ENCODE measurements at regions not wholly inside any gene's neighbourhood (a gene's known extent, or its start where the extent isn't known, plus 50 kb on each side); places are given as distances from the start of the nearest gene placed in this dataset.
"Not testable (repeated sequence)": the region's sequence is repeated elsewhere in the genome, so short reads cannot be mapped to it uniquely, and the experiment has no call there.

GRCh38 chr2:175805442-175806124 lies 196.5 kb downstream of the LNPK start:
- Histone ChIP-seq H3K4me2 (ENCODE audit: low read length) (no peak overlapping the region), H3K27me3 (ENCODE audit: insufficient read depth, low read length) (no peaks in the 10 kb centered on the region), H3F3A (ENCODE audit: insufficient read depth, low read length) (no peaks in the 10 kb centered on the region), H3K36me3 (ENCODE audit: insufficient read depth, low read length) (no peaks in the 10 kb centered on the region), H3K9me2 (ENCODE audit: low read depth, low read length) (no peaks in the 10 kb centered on the region), H4K20me1 (ENCODE audit: insufficient read depth, low read length) (no peaks in the 10 kb centered on the region), H3K4me3 (ENCODE audit: low read depth, low read length, poor library complexity, severe bottlenecking) (no peak overlapping the region), H3K27ac (ENCODE audit: low read depth, low read length, poor library complexity, severe bottlenecking) (no peak overlapping the region), H2AFZ (ENCODE audit: low read length) (no peak overlapping the region), H3K79me2 (ENCODE audit: insufficient read depth, low read length) (no peaks in the 10 kb centered on the region), H3K4me1 (ENCODE audit: insufficient read depth, low read length, severe bottlenecking) (no peaks in the 10 kb centered on the region), H3K9me3 (ENCODE audit: low read length) (no peaks in the 10 kb centered on the region), H3K9ac (ENCODE audit: low read length) (no peak overlapping the region)
- TF ChIP-seq CTCF (IDR thresholded peaks at IDR 0.05; ENCODE audit: low read length) = no peak

GRCh38 chr2:175804122-175804521 lies 197.9 kb downstream of the LNPK start:
- Histone ChIP-seq H3K79me2 (ENCODE audit: insufficient read depth, low read length) (no peaks in the 10 kb centered on the region), H3K4me3 (ENCODE audit: low read depth, low read length, poor library complexity, severe bottlenecking) (no peak overlapping the region), H3K36me3 (ENCODE audit: insufficient read depth, low read length) (no peaks in the 10 kb centered on the region), H4K20me1 (ENCODE audit: insufficient read depth, low read length) (no peaks in the 10 kb centered on the region), H3K4me2 (ENCODE audit: low read length) (no peak overlapping the region), H3K4me1 (ENCODE audit: insufficient read depth, low read length, severe bottlenecking) (no peaks in the 10 kb centered on the region), H3K27me3 (ENCODE audit: insufficient read depth, low read length) (no peaks in the 10 kb centered on the region), H3K27ac (ENCODE audit: low read depth, low read length, poor library complexity, severe bottlenecking) (no peak overlapping the region), H3K9me3 (ENCODE audit: low read length) (no peaks in the 10 kb centered on the region), H2AFZ (ENCODE audit: low read length) (no peak overlapping the region), H3K9ac (ENCODE audit: low read length) (no peak overlapping the region), H3F3A (ENCODE audit: insufficient read depth, low read length) (no peaks in the 10 kb centered on the region), H3K9me2 (ENCODE audit: low read depth, low read length) (no peaks in the 10 kb centered on the region)
- no peak for TF ChIP-seq EZH2 (IDR thresholded peaks at IDR 0.05; ENCODE audit: borderline replicate concordance, low read length)
- no peak for TF ChIP-seq CTCF (IDR thresholded peaks at IDR 0.05; ENCODE audit: low read length)

GRCh38 chr2:175796422-175796821 lies 205.6 kb downstream of the LNPK start:
- H3K27me3 ChIP-seq (ENCODE audit: insufficient read depth, low read length); H3K4me1 ChIP-seq (ENCODE audit: insufficient read depth, low read length, severe bottlenecking); H3K79me2 ChIP-seq (ENCODE audit: insufficient read depth, low read length); H2AFZ ChIP-seq (ENCODE audit: low read length); H3K36me3 ChIP-seq (ENCODE audit: insufficient read depth, low read length); H3K9ac ChIP-seq (ENCODE audit: low read length); H3K27ac ChIP-seq (ENCODE audit: low read depth, low read length, poor library complexity, severe bottlenecking); H3K4me2 ChIP-seq (ENCODE audit: low read length); H3K9me3 ChIP-seq (ENCODE audit: low read length); H3K9me2 ChIP-seq (ENCODE audit: low read depth, low read length); H3K4me3 ChIP-seq (ENCODE audit: low read depth, low read length, poor library complexity, severe bottlenecking); H4K20me1 ChIP-seq (ENCODE audit: insufficient read depth, low read length); H3F3A ChIP-seq (ENCODE audit: insufficient read depth, low read length): not testable (repeated sequence)

GRCh38 chr2:175793648-175794047 lies 208.4 kb downstream of the LNPK start:
- TF ChIP-seq CTCF (IDR thresholded peaks at IDR 0.05; ENCODE audit: low read length) = no peak
- no peak for TF ChIP-seq EZH2 (IDR thresholded peaks at IDR 0.05; ENCODE audit: borderline replicate concordance, low read length)
- Histone ChIP-seq H3K79me2 (ENCODE audit: insufficient read depth, low read length) (no peaks in the 10 kb centered on the region), H3K27ac (ENCODE audit: low read depth, low read length, poor library complexity, severe bottlenecking) (no peak overlapping the region), H3K4me3 (ENCODE audit: low read depth, low read length, poor library complexity, severe bottlenecking) (no peak overlapping the region), H3K4me1 (ENCODE audit: insufficient read depth, low read length, severe bottlenecking) (no peaks in the 10 kb centered on the region), H3K36me3 (ENCODE audit: insufficient read depth, low read length) (no peaks in the 10 kb centered on the region), H3K4me2 (ENCODE audit: low read length) (no peak overlapping the region), H4K20me1 (ENCODE audit: insufficient read depth, low read length) (no peaks in the 10 kb centered on the region), H3K9me2 (ENCODE audit: low read depth, low read length) (no peaks in the 10 kb centered on the region), H2AFZ (ENCODE audit: low read length) (no peak overlapping the region), H3K9me3 (ENCODE audit: low read length) (no peaks in the 10 kb centered on the region), H3K9ac (ENCODE audit: low read length) (no peak overlapping the region), H3K27me3 (ENCODE audit: insufficient read depth, low read length) (no peaks in the 10 kb centered on the region), H3F3A (ENCODE audit: insufficient read depth, low read length) (no peaks in the 10 kb centered on the region)
